ENCODE measurements at regions not wholly inside any gene's neighbourhood (a gene's known extent, or its start where the extent isn't known, plus 50 kb on each side); places are given as distances from the start of the nearest gene placed in this dataset.

GRCh38 chr18:40473221-40474029 lies 1481.6 kb upstream of the PIK3C3 start:
- DNase-seq (ENCODE audit: low read depth), result no peak
- Histone ChIP-seq H3K36me3 (ENCODE audit: control insufficient read depth, insufficient read depth, low read length) (no peaks in the 10 kb centered on the region), H3K27me3 (ENCODE audit: control insufficient read depth, insufficient read depth, low read length) (no peaks in the 10 kb centered on the region), H3K4me3 (ENCODE audit: low read depth, low read length) (no peak overlapping the region)
- TF ChIP-seq CTCF (IDR thresholded peaks at IDR 0.05; ENCODE audit: insufficient read depth, low read length, poor library complexity, severe bottlenecking), result no peak

- DNase-seq (ENCODE audit: low read depth), result no peak
- Histone ChIP-seq H3K4me3 (ENCODE audit: low read depth, low read length) (no peak overlapping the region), H3K36me3 (ENCODE audit: control insufficient read depth, insufficient read depth, low read length) (no peaks in the 10 kb centered on the region), H3K27me3 (ENCODE audit: control insufficient read depth, insufficient read depth, low read length) (no peaks in the 10 kb centered on the region)
- no peak for TF ChIP-seq CTCF (IDR thresholded peaks at IDR 0.05; ENCODE audit: insufficient read depth, low read length, poor library complexity, severe bottlenecking)
Measured at GRCh38 chr18:40470723-40471122, 1484.3 kb upstream of the PIK3C3 start.

- no peak for TF ChIP-seq CTCF (IDR thresholded peaks at IDR 0.05; ENCODE audit: insufficient read depth, low read length, poor library complexity, severe bottlenecking)
- no peak for DNase-seq (ENCODE audit: low read depth)
- H3K4me3 ChIP-seq (ENCODE audit: low read depth, low read length), result no peak overlapping the region
- no peaks in the 10 kb centered on the region for H3K27me3 ChIP-seq (ENCODE audit: control insufficient read depth, insufficient read depth, low read length)
- H3K36me3 ChIP-seq (ENCODE audit: control insufficient read depth, insufficient read depth, low read length), result no peaks in the 10 kb centered on the region
Measured at GRCh38 chr18:40469851-40470250, 1485.2 kb upstream of the PIK3C3 start.

GRCh38 chr18:40469316-40469715 lies 1485.7 kb upstream of the PIK3C3 start:
- no peak for TF ChIP-seq CTCF (IDR thresholded peaks at IDR 0.05; ENCODE audit: insufficient read depth, low read length, poor library complexity, severe bottlenecking)
- Histone ChIP-seq H3K27me3 (ENCODE audit: control insufficient read depth, insufficient read depth, low read length) (no peaks in the 10 kb centered on the region), H3K4me3 (ENCODE audit: low read depth, low read length) (no peak overlapping the region), H3K36me3 (ENCODE audit: control insufficient read depth, insufficient read depth, low read length) (no peaks in the 10 kb centered on the region)
- no peak for DNase-seq (ENCODE audit: low read depth)

- TF ChIP-seq CTCF (IDR thresholded peaks at IDR 0.05; ENCODE audit: insufficient read depth, low read length, poor library complexity, severe bottlenecking), result no peak
- Histone ChIP-seq H3K27me3 (ENCODE audit: control insufficient read depth, insufficient read depth, low read length) (no peaks in the 10 kb centered on the region), H3K36me3 (ENCODE audit: control insufficient read depth, insufficient read depth, low read length) (no peaks in the 10 kb centered on the region)
Measured at GRCh38 chr18:40464032-40464431, 1491.0 kb upstream of the PIK3C3 start.

GRCh38 chr18:40453903-40454302 lies 1501.1 kb upstream of the PIK3C3 start:
- no peaks in the 10 kb centered on the region for H3K27me3 ChIP-seq (ENCODE audit: control insufficient read depth, insufficient read depth, low read length)
- H3K4me3 ChIP-seq (ENCODE audit: low read depth, low read length), result no peak overlapping the region
- DNase-seq (ENCODE audit: low read depth), result no peak
- H3K36me3 ChIP-seq (ENCODE audit: control insufficient read depth, insufficient read depth, low read length), result no peaks in the 10 kb centered on the region
- no peak for TF ChIP-seq CTCF (IDR thresholded peaks at IDR 0.05; ENCODE audit: insufficient read depth, low read length, poor library complexity, severe bottlenecking)

More at GRCh38 chr18:40464032-40464431, 1491.0 kb upstream of the PIK3C3 start:
- no peak overlapping the region for H3K4me3 ChIP-seq (ENCODE audit: low read depth, low read length)
- no peak for DNase-seq (ENCODE audit: low read depth)

Measured in kidney epithelial cell (primary cell).